Type B pancreatic cell (in vitro differentiated cells): ENCODE measurements at regions not wholly inside any gene's neighbourhood (a gene's known extent, or its start where the extent isn't known, plus 50 kb on each side); places are given as distances from the start of the nearest gene placed in this dataset.
A peak's percentile ranks its signal among the peaks of the same experiment; 100 is the strongest.
"Not testable (repeated sequence)": the region's sequence is repeated elsewhere in the genome, so short reads cannot be mapped to it uniquely, and the experiment has no call there.

Source experiments
- DNase-seq: peaks from one replicate; pipeline ENCODE4 v3.0.0; 2021; ENCODE audit warnings: mixed read lengths; ENCODE audit not compliant: unreplicated experiment; ENCODE audit errors: extremely low spot score
- H3K27ac Mint-ChIP-seq: 2 replicates; pipeline ENCODE4 v1.8.0; 2021; ENCODE audit warnings: mild to moderate bottlenecking, mixed read lengths
- H3K27me3 Mint-ChIP-seq: 2 replicates; pipeline ENCODE4 v1.8.0; 2021; ENCODE audit warnings: mixed read lengths
- H3K36me3 Mint-ChIP-seq: 2 replicates; pipeline ENCODE4 v1.8.0; 2021; ENCODE audit warnings: mixed read lengths
- H3K4me1 Mint-ChIP-seq: one replicate; pipeline ENCODE4 v1.8.0; 2021; ENCODE audit warnings: mixed read lengths; ENCODE audit not compliant: unreplicated experiment
- H3K4me3 Mint-ChIP-seq: 2 replicates; pipeline ENCODE4 v1.8.0; 2021; ENCODE audit warnings: mild to moderate bottlenecking, mixed read lengths
- H3K9me3 Mint-ChIP-seq: 2 replicates; pipeline ENCODE4 v1.8.0; 2021; ENCODE audit warnings: mixed read lengths
- TF ChIP-seq, protein P1 (sequence below): fragments of 200-600 bp; sonication (generic); conservative IDR thresholded peaks from 2 replicates; pipeline ENCODE4 v1.5.0; 2021; ENCODE audit warnings: antibody characterized with exemption, mild to moderate bottlenecking

DNA sequence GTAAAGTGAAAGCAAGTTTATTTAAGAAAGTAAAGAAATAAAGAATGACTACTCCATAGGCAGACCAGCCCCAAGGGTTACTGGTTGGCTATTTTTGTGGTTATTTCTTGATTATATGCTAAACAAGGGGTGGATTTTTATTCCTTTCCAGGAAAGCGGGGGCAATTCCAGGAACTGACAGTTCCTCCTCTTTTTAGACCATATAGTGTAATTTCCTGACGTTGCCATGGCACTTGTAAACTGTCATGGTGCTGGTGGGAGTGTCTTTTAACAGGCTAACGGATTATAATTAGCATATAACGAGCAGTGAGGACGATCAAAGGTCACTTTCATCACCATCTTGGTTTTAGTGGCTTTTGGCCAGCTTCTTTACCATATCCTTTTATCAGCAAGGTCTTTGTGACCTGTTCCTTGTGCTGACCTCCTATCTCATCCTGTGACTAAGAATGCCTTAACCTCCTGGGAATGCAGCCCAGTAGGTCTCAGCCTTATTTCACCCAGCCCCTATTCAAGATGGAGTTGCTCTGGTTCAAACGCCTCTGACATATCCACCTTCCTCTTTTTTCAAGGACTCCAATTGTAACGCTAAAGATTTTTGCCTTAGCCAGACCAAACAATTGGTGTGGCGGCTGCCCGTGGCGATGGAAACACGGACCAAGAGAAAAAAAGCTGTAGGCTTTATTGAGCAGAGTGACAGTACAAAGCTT lies 103.8 kb downstream of the FAM72B start:
- DNase-seq, H3K27ac Mint-ChIP-seq, H3K36me3 Mint-ChIP-seq, H3K27me3 Mint-ChIP-seq, H3K9me3 Mint-ChIP-seq, H3K4me1 Mint-ChIP-seq: not testable (repeated sequence)
- H3K4me3 Mint-ChIP-seq, result peak overlapping the region; percentile 20

DNA sequence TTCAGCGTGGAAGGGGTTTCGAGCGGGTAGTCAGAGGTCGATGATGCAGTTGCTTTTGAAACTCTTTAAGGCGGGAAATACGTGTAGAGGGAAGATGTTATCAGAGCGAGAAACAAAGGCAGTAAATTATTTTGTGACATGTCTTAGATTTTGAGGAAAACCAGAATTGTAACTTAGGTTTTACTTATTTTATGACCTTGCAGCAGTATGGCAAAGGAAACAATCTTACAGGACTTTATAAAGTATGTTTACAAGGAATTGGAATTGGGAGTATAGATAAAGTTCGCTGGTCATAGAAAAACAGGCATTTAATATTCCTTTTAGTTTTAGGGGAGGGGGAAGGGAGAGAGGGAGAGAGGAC lies 103.3 kb downstream of the FAM72B start:
- DNase-seq, H3K36me3 Mint-ChIP-seq, H3K27ac Mint-ChIP-seq, H3K9me3 Mint-ChIP-seq, H3K27me3 Mint-ChIP-seq, H3K4me1 Mint-ChIP-seq: not testable (repeated sequence)
- peak overlapping the region; percentile 20 for H3K4me3 Mint-ChIP-seq

DNA sequence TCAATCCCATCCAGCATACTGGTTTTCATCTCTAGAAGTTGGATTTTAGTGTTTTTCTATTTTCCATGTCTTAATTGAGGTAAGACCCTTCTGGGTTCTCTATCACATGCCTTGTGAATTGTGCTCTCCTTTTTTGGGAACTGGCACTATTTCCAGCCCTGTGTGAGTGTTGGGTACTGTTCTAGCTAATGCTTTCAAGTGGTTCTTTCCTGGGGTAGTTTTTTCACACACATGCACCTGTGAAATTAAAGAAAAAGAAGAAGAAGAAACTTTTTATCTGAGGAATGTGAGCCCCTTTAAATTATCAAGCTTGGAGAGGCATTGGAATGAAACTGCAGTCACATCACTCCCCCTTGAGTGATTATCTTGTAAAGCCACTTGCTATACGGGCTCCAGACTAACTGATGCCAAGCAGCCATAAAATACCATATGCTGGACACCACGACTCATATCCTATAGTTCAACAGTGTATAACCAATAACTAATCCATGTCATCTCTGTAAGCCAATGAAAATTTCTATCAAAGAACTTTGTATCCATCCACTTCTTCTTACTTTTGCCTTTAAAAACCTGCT lies 102.4 kb downstream of the FAM72B start:
- H3K4me3 Mint-ChIP-seq, H3K27ac Mint-ChIP-seq, H3K4me1 Mint-ChIP-seq, H3K27me3 Mint-ChIP-seq, H3K9me3 Mint-ChIP-seq, H3K36me3 Mint-ChIP-seq, DNase-seq: not testable (repeated sequence)

DNA sequence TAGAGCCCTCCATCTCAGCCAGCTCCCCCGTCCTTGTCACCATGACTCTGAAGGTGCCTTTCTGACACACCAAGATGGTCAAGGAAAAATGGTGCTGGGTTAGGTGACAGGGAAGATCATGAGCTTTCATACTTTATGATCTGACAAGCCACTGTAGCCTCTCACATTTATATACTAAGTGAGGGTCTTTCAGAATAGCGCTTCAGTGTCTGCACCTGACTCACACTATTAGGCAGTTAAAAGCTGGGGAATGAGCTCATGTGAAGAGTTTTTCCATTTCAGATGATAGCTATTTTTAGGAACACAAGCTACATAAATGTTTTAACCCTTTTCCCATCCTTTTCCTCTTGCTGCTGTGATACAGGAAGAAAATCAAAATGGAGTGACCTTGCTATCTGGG lies 101.1 kb downstream of the FAM72B start:
- H3K4me3 Mint-ChIP-seq, DNase-seq, H3K36me3 Mint-ChIP-seq, H3K27me3 Mint-ChIP-seq, H3K27ac Mint-ChIP-seq, H3K9me3 Mint-ChIP-seq, H3K4me1 Mint-ChIP-seq: not testable (repeated sequence)

DNA sequence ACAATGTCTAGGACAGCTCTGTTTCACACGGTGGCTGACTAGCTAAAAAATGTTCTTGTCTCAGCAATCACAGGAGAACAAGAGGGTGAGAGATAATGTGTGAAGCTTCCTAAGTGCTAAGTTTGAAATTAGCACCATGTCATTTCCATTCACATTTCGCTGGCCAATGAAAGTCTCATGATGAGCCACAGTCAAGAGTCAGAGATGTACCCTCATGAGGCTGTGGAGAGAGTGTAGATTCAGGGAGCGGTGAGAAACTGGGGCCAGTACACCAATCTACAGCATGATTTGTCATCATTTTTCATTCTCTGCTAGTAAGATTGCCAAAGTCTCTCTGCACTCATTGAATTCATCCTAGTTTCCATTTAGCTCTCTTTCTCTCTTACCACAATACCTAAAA lies 97.9 kb downstream of the FAM72B start:
- H3K27me3 Mint-ChIP-seq, H3K36me3 Mint-ChIP-seq, DNase-seq, H3K4me3 Mint-ChIP-seq, H3K9me3 Mint-ChIP-seq, H3K27ac Mint-ChIP-seq, H3K4me1 Mint-ChIP-seq: not testable (repeated sequence)

DNA sequence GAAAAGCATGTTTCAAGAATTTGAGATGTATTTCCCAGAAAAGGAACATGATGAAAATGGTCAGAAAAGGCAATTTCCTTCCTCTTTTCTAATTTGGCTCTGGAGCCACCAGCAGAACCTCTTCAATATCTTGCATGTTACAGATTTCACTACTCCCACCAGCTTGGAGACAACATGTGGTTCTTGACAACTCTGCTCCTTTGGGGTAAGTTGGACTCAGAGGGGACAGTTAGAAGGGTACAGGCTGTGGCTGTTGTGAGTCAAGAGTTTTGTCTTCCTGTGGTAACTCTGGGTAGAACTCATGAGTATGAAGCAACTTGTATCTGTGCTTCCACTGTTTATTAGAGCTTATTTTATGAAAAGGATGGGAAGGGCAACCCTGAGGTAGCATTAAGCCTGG lies 96.9 kb downstream of the FAM72B start:
- not testable (repeated sequence) for H3K9me3 Mint-ChIP-seq, H3K4me3 Mint-ChIP-seq, H3K4me1 Mint-ChIP-seq

DNA sequence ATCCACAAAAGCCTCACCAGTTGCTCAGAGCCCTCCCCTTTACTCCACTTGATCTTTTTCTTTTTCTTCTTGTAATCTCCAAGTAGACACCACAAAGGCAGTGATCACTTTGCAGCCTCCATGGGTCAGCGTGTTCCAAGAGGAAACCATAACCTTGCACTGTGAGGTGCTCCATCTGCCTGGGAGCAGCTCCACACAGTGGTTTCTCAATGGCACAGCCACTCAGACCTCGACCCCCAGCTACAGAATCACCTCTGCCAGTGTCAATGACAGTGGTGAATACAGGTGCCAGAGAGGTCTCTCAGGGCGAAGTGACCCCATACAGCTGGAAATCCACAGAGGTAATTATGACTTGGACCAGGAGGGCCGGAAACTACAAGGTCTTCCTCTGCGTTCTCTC lies 95.6 kb downstream of the FAM72B start:
- H3K4me3 Mint-ChIP-seq, H3K27me3 Mint-ChIP-seq, H3K27ac Mint-ChIP-seq, DNase-seq, H3K4me1 Mint-ChIP-seq, H3K36me3 Mint-ChIP-seq, H3K9me3 Mint-ChIP-seq: not testable (repeated sequence)

More for the DNA sequence above, 96.9 kb downstream of the FAM72B start:
- H3K27ac Mint-ChIP-seq, DNase-seq, H3K27me3 Mint-ChIP-seq, H3K36me3 Mint-ChIP-seq: not testable (repeated sequence)

DNA sequence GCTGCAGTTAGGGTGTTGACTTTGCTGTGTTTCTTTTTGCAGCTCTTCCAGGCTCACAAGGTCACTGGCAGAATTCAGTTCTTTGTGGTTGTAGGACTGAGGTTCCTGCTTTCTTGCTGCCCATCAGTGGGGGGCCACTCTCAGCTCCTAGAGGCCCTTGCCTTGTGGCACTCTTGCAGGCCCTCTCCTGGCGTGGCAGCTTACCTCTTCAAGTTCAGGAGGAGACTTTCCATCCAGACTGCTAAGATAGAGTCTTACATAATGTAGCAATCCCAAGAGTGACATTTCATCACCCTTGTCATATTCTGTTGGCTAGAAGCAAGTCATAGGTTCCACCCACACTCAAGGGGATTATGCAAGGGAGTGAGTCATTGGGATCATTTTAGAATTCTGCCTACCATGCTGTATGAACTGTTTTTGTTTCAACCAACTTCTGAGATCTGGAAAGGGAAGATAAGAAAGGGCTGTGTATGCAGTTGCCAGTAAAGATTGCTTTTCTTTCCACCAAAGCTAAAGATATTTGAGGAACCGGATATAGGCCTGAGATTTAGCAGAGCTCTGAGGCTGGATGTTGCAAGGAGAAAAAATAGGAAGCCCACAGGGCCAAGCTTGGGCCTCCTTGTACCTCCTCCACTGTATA lies 91.7 kb downstream of the FAM72B start:
- H3K4me3 Mint-ChIP-seq, H3K36me3 Mint-ChIP-seq, H3K9me3 Mint-ChIP-seq, DNase-seq, H3K4me1 Mint-ChIP-seq, H3K27me3 Mint-ChIP-seq, H3K27ac Mint-ChIP-seq: not testable (repeated sequence)

DNA sequence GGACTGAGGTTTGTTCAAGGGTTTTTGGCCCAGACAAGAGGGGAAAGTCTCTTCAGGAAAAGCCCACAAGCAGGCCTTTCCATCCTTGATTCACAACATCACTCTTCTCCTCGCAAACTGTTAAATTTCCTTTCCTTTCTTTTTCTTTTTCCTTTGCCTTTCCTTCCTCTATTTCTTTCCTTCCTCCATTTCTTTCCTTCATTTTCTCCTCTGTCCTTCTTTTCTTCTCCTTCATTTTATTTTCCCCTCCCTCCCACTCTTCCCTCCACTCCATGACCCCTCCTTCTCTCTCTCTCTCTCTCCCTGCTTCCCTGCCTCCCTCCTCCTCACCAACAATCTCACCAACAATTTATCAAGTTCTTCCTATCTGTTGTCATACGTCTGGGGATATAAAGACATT lies 89.1 kb downstream of the FAM72B start:
- H3K4me1 Mint-ChIP-seq, H3K4me3 Mint-ChIP-seq, H3K9me3 Mint-ChIP-seq, H3K27ac Mint-ChIP-seq, H3K27me3 Mint-ChIP-seq, DNase-seq, H3K36me3 Mint-ChIP-seq: not testable (repeated sequence)

DNA sequence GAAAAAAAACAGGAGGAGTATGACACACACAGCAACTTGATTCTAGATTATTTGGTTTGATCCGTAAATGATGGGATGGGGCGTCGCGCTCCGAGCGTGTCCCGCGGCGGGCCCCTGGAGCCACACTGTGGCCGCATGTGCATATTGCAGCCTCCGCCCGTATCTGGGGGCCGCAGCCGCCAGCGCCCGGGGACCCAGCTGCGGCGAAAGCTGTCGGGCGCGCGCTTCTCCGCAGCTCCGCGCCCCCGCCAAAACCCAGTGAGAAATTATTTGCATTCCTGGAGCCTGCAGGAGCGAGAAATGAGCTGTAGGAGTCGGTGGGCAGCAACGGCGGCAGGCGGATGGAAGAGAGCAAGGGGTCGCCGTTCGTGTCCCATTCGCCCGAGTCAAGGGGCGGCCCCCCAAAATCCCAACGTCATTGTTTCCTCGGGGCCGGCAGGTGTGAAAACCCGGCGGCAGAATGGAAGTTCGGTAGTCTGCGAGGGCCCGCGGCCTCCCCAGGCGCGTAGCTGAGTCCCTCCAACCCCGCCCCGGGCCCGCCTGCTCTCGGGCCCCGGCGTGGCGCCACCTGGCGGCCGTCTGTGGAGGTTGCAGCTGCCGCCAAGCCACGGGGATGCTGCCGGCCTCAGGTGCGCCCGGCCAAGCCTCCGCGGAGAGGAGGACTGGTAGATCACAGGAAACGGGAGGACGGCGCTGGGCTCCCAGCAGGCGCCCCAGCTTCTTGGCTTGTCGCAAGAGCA lies 86.8 kb downstream of the FAM72B start:
- not testable (repeated sequence) for H3K27ac Mint-ChIP-seq, H3K9me3 Mint-ChIP-seq, H3K4me1 Mint-ChIP-seq, H3K36me3 Mint-ChIP-seq, H3K27me3 Mint-ChIP-seq
- TF ChIP-seq, protein P1, sequence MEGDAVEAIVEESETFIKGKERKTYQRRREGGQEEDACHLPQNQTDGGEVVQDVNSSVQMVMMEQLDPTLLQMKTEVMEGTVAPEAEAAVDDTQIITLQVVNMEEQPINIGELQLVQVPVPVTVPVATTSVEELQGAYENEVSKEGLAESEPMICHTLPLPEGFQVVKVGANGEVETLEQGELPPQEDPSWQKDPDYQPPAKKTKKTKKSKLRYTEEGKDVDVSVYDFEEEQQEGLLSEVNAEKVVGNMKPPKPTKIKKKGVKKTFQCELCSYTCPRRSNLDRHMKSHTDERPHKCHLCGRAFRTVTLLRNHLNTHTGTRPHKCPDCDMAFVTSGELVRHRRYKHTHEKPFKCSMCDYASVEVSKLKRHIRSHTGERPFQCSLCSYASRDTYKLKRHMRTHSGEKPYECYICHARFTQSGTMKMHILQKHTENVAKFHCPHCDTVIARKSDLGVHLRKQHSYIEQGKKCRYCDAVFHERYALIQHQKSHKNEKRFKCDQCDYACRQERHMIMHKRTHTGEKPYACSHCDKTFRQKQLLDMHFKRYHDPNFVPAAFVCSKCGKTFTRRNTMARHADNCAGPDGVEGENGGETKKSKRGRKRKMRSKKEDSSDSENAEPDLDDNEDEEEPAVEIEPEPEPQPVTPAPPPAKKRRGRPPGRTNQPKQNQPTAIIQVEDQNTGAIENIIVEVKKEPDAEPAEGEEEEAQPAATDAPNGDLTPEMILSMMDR, result peak; percentile 74
- H3K4me3 Mint-ChIP-seq, result peak overlapping the region; percentile 67
- DNase-seq, result peak; percentile 90

DNA sequence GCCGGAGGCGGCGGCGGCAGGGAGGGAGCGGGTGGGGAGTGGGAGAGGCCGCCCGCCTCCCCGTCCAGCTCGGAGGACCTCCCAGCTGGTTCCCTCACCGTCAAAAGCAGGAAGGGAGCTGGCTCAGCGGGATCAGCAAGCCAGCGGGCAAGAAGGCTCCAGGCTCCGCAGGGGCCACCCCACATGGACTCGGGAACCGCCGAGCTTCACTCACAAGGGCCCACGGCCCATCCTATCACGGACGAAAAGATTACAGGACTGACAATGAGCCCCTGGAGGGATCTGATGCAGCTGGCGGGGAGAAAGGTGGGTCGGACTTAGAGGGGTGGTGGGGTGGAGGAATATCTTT lies 86.3 kb downstream of the FAM72B start:
- H3K36me3 Mint-ChIP-seq, H3K27ac Mint-ChIP-seq, H3K9me3 Mint-ChIP-seq, H3K27me3 Mint-ChIP-seq, H3K4me1 Mint-ChIP-seq, DNase-seq: not testable (repeated sequence)
- H3K4me3 Mint-ChIP-seq, result peak overlapping the region; percentile 78

DNA sequence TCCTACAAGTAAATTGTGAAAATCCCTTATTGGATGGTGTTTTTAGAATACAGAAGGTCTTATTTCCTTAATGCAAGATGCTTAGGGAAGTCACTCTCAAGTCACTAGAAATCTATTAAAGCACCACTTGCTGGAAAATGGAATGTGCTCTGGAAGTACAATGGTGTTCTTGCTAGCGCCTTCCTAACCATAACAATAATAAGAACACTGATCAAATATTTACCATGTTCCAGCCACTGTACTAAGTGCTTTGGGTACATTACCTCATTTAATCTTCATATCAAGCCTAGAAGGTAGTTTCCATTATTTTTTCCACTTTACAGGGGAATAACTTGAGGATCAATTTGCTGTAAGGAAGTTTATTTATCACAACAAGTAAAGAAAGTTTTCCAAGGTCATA lies 75.1 kb downstream of the FAM72B start:
- not testable (repeated sequence) for DNase-seq, H3K27ac Mint-ChIP-seq, H3K27me3 Mint-ChIP-seq, H3K9me3 Mint-ChIP-seq, H3K4me1 Mint-ChIP-seq, H3K4me3 Mint-ChIP-seq, H3K36me3 Mint-ChIP-seq
